H1 (cell line): ENCODE measurements at regions not wholly inside any gene's neighbourhood (a gene's known extent, or its start where the extent isn't known, plus 50 kb on each side); places are given as distances from the start of the nearest gene placed in this dataset.

Experiments
- CEBPB ChIP-seq: IDR thresholded peaks from 2 replicates; pipeline ENCODE4 v1.6.1; 2012; ENCODE audit warnings: low read depth, low read length
- CHD7 ChIP-seq: fragments of 300-600 bp; sonication (generic); IDR thresholded peaks from 2 replicates; pipeline ENCODE4 v1.7.1; 2012; ENCODE audit warnings: low read length, moderate library complexity, mild to moderate bottlenecking, inconsistent platforms; ENCODE audit not compliant: insufficient replicate concordance
- CTCF ChIP-seq, 3 experiments: IDR thresholded peaks; 1 replicate in 2 of 3; 2 replicates in 1 of 3; pipeline versions ENCODE4 v1.5.1 to v1.6.1; 2011; ENCODE audit warnings: low read length in 3 of 3, mild to moderate bottlenecking in 3 of 3, inconsistent platforms in 2 of 3, low read depth in 1 of 3, moderate library complexity in 1 of 3; ENCODE audit not compliant: insufficient read depth in 1 of 3; ENCODE audit errors: control extremely low read depth in 1 of 3
- EZH2 ChIP-seq: fragments of 200-600 bp; sonication (generic); IDR thresholded peaks from 2 replicates; pipeline ENCODE4 v1.7.1; 2012; ENCODE audit warnings: low read depth, mild to moderate bottlenecking, moderate library complexity, low read length, inconsistent platforms; ENCODE audit not compliant: severe bottlenecking
- KDM5A ChIP-seq: fragments of 200-600 bp; IDR thresholded peaks from 2 replicates; pipeline ENCODE4 v1.7.1; 2012; ENCODE audit warnings: mild to moderate bottlenecking, low read length, inconsistent platforms, mixed read lengths
- NANOG ChIP-seq: IDR thresholded peaks from 2 replicates; pipeline ENCODE4 v1.6.1; 2011; ENCODE audit warnings: low read length, low read depth, mild to moderate bottlenecking, inconsistent platforms; ENCODE audit not compliant: insufficient read depth, poor library complexity, severe bottlenecking
- POLR2A ChIP-seq, 2 experiments: IDR thresholded peaks; 1 replicate in 1 of 2; 2 replicates in 1 of 2; pipeline ENCODE4 v1.6.1; 2011; ENCODE audit warnings: low read depth in 2 of 2, low read length in 2 of 2, mild to moderate bottlenecking in 2 of 2; ENCODE audit errors: control extremely low read depth in 1 of 2
- POLR2AphosphoS5 ChIP-seq: IDR thresholded peaks from 2 replicates; pipeline ENCODE4 v1.6.1; 2011; ENCODE audit warnings: low read depth, low read length
- RAD21 ChIP-seq, 2 experiments: IDR thresholded peaks in 1 of 2; conservative IDR thresholded peaks in 1 of 2; 2 replicates each; pipeline ENCODE4 v1.6.1; 2011; ENCODE audit warnings: low read depth in 2 of 2, low read length in 2 of 2, improper control_type of control experiment in 1 of 2, inconsistent platforms in 1 of 2, mild to moderate bottlenecking in 1 of 2, moderate library complexity in 1 of 2
- SP1 ChIP-seq: IDR thresholded peaks from 2 replicates; pipeline ENCODE4 v1.6.1; 2011; ENCODE audit warnings: low read depth, low read length
- TAF1 ChIP-seq: IDR thresholded peaks from 2 replicates; pipeline ENCODE4 v1.6.1; 2011; ENCODE audit warnings: mild to moderate bottlenecking, low read depth, low read length
- TAF7 ChIP-seq: optimal IDR thresholded peaks from 2 replicates; pipeline ENCODE3; 2011; ENCODE audit warnings: low read depth, mild to moderate bottlenecking, inconsistent platforms, low read length, moderate library complexity, borderline replicate concordance
- TF ChIP-seq, protein P1 (sequence below): IDR thresholded peaks from 2 replicates; pipeline ENCODE4 v1.6.1; 2011; ENCODE audit warnings: low read length, improper control_type of control experiment

- TF ChIP-seq POLR2A (IDR thresholded peaks at IDR 0.05; ENCODE audit: control extremely low read depth in 1 of 2, low read depth in 2 of 2, low read length in 2 of 2) (no peak), EZH2 (no peak), CTCF (IDR thresholded peaks at IDR 0.05; ENCODE audit: control extremely low read depth in 1 of 3, insufficient read depth in 1 of 3, low read depth in 1 of 3, low read length in 3 of 3) (no peak), POLR2AphosphoS5 (no peak), CHD7 (no peak), KDM5A (no peak), TAF7 (no peak), CEBPB (no peak), NANOG (no peak), RAD21 (IDR thresholded peaks at IDR 0.05 in 1 of 2, conservative IDR thresholded peaks at IDR 0.05 in 1 of 2; ENCODE audit: low read depth in 2 of 2, low read length in 2 of 2) (no peak), SP1 (no peak), TAF1 (no peak)
- TF ChIP-seq, protein P1, sequence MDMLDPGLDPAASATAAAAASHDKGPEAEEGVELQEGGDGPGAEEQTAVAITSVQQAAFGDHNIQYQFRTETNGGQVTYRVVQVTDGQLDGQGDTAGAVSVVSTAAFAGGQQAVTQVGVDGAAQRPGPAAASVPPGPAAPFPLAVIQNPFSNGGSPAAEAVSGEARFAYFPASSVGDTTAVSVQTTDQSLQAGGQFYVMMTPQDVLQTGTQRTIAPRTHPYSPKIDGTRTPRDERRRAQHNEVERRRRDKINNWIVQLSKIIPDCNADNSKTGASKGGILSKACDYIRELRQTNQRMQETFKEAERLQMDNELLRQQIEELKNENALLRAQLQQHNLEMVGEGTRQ = no peak
Observed at GRCh38 chr10:2772135-2772534, 295.2 kb upstream of the PFKP start.
